Adrenal gland (tissue), 9 donors: ENCODE measurements at regions not wholly inside any gene's neighbourhood (a gene's known extent, or its start where the extent isn't known, plus 50 kb on each side); places are given as distances from the start of the nearest gene placed in this dataset.

ENCODE experiments used
- DNase-seq, 7 donors: peaks; one replicate each; pipeline ENCODE4 v3.0.0-alpha.2; 2019 to 2020
- H3K27ac ChIP-seq, 5 donors: fragments of 200-600 bp; sonication (generic) in 4 of 5; 1 replicate in 3 of 5; 2 replicates in 2 of 5; pipeline versions ENCODE4 v1.5.1 to v1.8.0; 2016 to 2020; ENCODE audit warnings: mild to moderate bottlenecking in 1 of 5
- H3K27me3 ChIP-seq: fragments of 200-600 bp; 2 replicates; pipeline ENCODE4 v1.8.0; 2021
- H3K36me3 ChIP-seq, 2 donors: fragments of 200-600 bp; replicated peaks in 1 of 2; 1 replicate in 1 of 2; 2 replicates in 1 of 2; pipeline versions ENCODE4 v1.5.1 to v1.8.0; 2018 to 2022
- H3K4me1 ChIP-seq, 2 donors: fragments of 200-600 bp; replicated peaks in 1 of 2; 1 replicate in 1 of 2; 2 replicates in 1 of 2; pipeline versions ENCODE4 v1.5.1 to v1.8.0; 2018 to 2021
- H3K4me3 ChIP-seq, 4 donors: fragments of 200-600 bp; sonication (generic) in 3 of 4; one replicate each; pipeline ENCODE4 v1.5.1; 2016 to 2018
- H3K9me3 ChIP-seq, 3 donors: fragments of 200-600 bp; sonication (generic) in 1 of 3; replicated peaks in 1 of 3; 1 replicate in 2 of 3; 2 replicates in 1 of 3; pipeline versions ENCODE4 v1.5.1 to v1.8.0; 2016 to 2021
- CTCF ChIP-seq, 6 experiments: fragments of 450-650 bp in 4 of 6; fragments of 200-600 bp in 2 of 6; sonication (generic) in 1 of 6; IDR thresholded peaks; 1 replicate in 5 of 6; 2 replicates in 1 of 6; pipeline versions ENCODE4 v1.5.1 to v1.8.0; 2016 to 2021; ENCODE audit warnings: antibody characterized with exemption in 6 of 6, mild to moderate bottlenecking in 2 of 6, moderate library complexity in 1 of 6
- POLR2A ChIP-seq, 2 donors: fragments of 450-650 bp; IDR thresholded peaks; one replicate each; pipeline ENCODE4 v1.6.1; 2017; ENCODE audit warnings: antibody characterized with exemption in 2 of 2, mild to moderate bottlenecking in 2 of 2, moderate library complexity in 1 of 2
- WGBS, 4 donors: extraction: QIAGEN DNeasy Blood & Tissue Kit in 2 of 4; methylation state at CpG; one replicate each; pipeline versions ENCODE4 v1.1.5 to v1.1.7; 2013 to 2017; 5-methylcytosine and 5-hydroxymethylcytosine counted together
- intact Hi-C, 2 donors: fragments of 100-400 bp; cut with DNase I; formaldehyde crosslinking; loops; one replicate each; pipeline versions ENCODE4 v1.14.1 to v1.15.0; 2022 to 2023
- donor health status: healthy with polysubstance abuse.
- donor health status: Bipolar disorder and iron deficiency.
- donor health status: DM: yes; HTN: yes; CAD: no.
- donor health status: DM: no; HTN: no; CAD: no.
- donor health status: DM: no; HTN: no; CAD: no.

GRCh38 chr5:12647613-12648012 is 743.4 kb upstream of the CTNND2 start:
- Histone ChIP-seq H3K36me3 (no peaks in the 10 kb centered on the region), H3K27ac (no peak overlapping the region), H3K4me1 (no peaks in the 10 kb centered on the region), H3K27me3 (no peaks in the 10 kb centered on the region), H3K9me3 (no peaks in the 10 kb centered on the region), H3K4me3 (no peak overlapping the region)
- TF ChIP-seq POLR2A (IDR thresholded peaks at IDR 0.05) (no peak), CTCF (IDR thresholded peaks at IDR 0.05) (no peak)
- no peak for DNase-seq
- intact Hi-C loops: no loop called here
- 70 to 76% (median 73%) methylated on average over 4 of the region's 4 CpGs for WGBS, 4 donors

GRCh38 chr5:12645582-12645981 is 741.3 kb upstream of the CTNND2 start:
- intact Hi-C loops: no loop called here
- no peak for DNase-seq
- H3K27me3 ChIP-seq: no peaks in the 10 kb centered on the region
- H3K27ac ChIP-seq: no peak overlapping the region
- H3K9me3 ChIP-seq: no peaks in the 10 kb centered on the region
- no peaks in the 10 kb centered on the region for H3K36me3 ChIP-seq
- H3K4me3 ChIP-seq: no peak overlapping the region
- H3K4me1 ChIP-seq: no peaks in the 10 kb centered on the region
- no peak for TF ChIP-seq POLR2A (IDR thresholded peaks at IDR 0.05)

GRCh38 chr5:12636209-12636608 is 732.0 kb upstream of the CTNND2 start:
- no peak for DNase-seq
- Histone ChIP-seq H3K4me1 (no peaks in the 10 kb centered on the region), H3K27ac (no peak overlapping the region), H3K9me3 (no peaks in the 10 kb centered on the region), H3K36me3 (no peaks in the 10 kb centered on the region), H3K27me3 (no peaks in the 10 kb centered on the region), H3K4me3 (no peak overlapping the region)
- intact Hi-C loops: no loop called here
- TF ChIP-seq POLR2A (IDR thresholded peaks at IDR 0.05) (no peak), CTCF (IDR thresholded peaks at IDR 0.05) (no peak)
- WGBS, 4 donors: 63 to 70% (median 69%) methylated on average over 5 of the region's 5 CpGs

- Histone ChIP-seq H3K27me3 (no peaks in the 10 kb centered on the region), H3K9me3 (peaks cover 0 to 5% (median 0%) of the 10 kb centered on the region in 3 donors), H3K4me3 (no peak overlapping the region), H3K27ac (no peak overlapping the region), H3K4me1 (no peaks in the 10 kb centered on the region), H3K36me3 (no peaks in the 10 kb centered on the region)
- DNase-seq: no peak
- WGBS, 4 donors: 83 to 92% (median 87%) methylated on average over 5 of the region's 5 CpGs
- TF ChIP-seq CTCF (IDR thresholded peaks at IDR 0.05) (no peak), POLR2A (IDR thresholded peaks at IDR 0.05) (no peak)
- intact Hi-C loops: no loop called here
Measured at GRCh38 chr5:12626556-12626955, 722.3 kb upstream of the CTNND2 start.

- intact Hi-C loops: no loop called here
- H3K27ac ChIP-seq: no peak overlapping the region
- WGBS, 4 donors: 66 to 71% (median 70%) methylated on average over 8 of the region's 8 CpGs
- H3K36me3 ChIP-seq: no peaks in the 10 kb centered on the region
- TF ChIP-seq POLR2A (IDR thresholded peaks at IDR 0.05): no peak
- TF ChIP-seq CTCF (IDR thresholded peaks at IDR 0.05): no peak
- H3K9me3 ChIP-seq: peaks cover 0 to 6% (median 0%) of the 10 kb centered on the region in 3 donors
- no peak for DNase-seq
- no peaks in the 10 kb centered on the region for H3K4me1 ChIP-seq
- H3K27me3 ChIP-seq: no peaks in the 10 kb centered on the region
- no peak overlapping the region for H3K4me3 ChIP-seq
Measured at GRCh38 chr5:12625667-12626263, 721.5 kb upstream of the CTNND2 start.
